GM12878 (cell line): ENCODE measurements at regions not wholly inside any gene's neighbourhood (a gene's known extent, or its start where the extent isn't known, plus 50 kb on each side); places are given as distances from the start of the nearest gene placed in this dataset.

Source experiments
- ATAC-seq: fragments of 200-7000 bp; cut with Tn5 transposase; 3 replicates; pipeline ENCODE4 v1.9.1; 2020; ENCODE audit warnings: mild to moderate bottlenecking, moderate library complexity
- BruUV-seq: library from RNA; stranded (reverse); fragments of 400-500 nt; replicated peaks from 2 replicates; lab custom pipeline; 2021; lab: Mats Ljungman, UMichigan
- CTCF ChIA-PET: fragments of 300-600 bp; sonication (Branson Sonifier 250); formaldehyde crosslinking; extraction: SDS; loops from one replicate; lab custom pipeline; 2021; ENCODE audit warnings: inconsistent platforms; lab: Yijun Ruan, JAX
- POLR2A ChIA-PET: fragments of 350-600 bp; formaldehyde crosslinking; extraction: SDS; loops from one replicate; lab custom pipeline; 2021; ENCODE audit warnings: inconsistent platforms; lab: Charles Lee
- RAD21 ChIA-PET: fragments of 300-600 bp; sonication (Branson Sonifier 250); formaldehyde crosslinking; loops from one replicate; lab custom pipeline; 2023; ENCODE audit warnings: antibody characterized with exemption; ENCODE audit not compliant: unreplicated experiment; lab: Charles Lee
- SMC1A ChIA-PET: fragments of 300-600 bp; sonication (Branson Sonifier 250); formaldehyde crosslinking; loops from one replicate; lab custom pipeline; 2023; ENCODE audit not compliant: unreplicated experiment, uncharacterized antibody; lab: Charles Lee
- DNase-seq: peaks from one replicate; pipeline ENCODE4 v3.0.0-alpha.2; 2011; ENCODE audit warnings: low read depth, low spot score
- FAIRE-seq: peaks from 3 replicates; lab custom pipeline; 2011; peaks lifted over from hg19 to GRCh38; lab: Jason Lieb, UNC
- H2AFZ ChIP-seq: 2 replicates; pipeline ENCODE4 v1.6.0; 2011; ENCODE audit warnings: low read depth, low read length, control low read depth; ENCODE audit not compliant: control insufficient read depth
- H3K27ac ChIP-seq: 2 replicates; pipeline ENCODE4 v1.5.1; 2011; ENCODE audit warnings: control low read depth; ENCODE audit not compliant: control insufficient read depth, insufficient read depth
- H3K27me3 ChIP-seq, 2 experiments: replicated peaks in 1 of 2; 2 replicates each; pipeline versions ENCODE4 v1.6.0 to v1.6.1; 2011; ENCODE audit warnings: low read length in 1 of 2; ENCODE audit not compliant: control insufficient read depth in 2 of 2, insufficient read depth in 2 of 2
- H3K36me3 ChIP-seq, 2 experiments: 2 replicates each; pipeline ENCODE4 v1.5.1; 2011; ENCODE audit warnings: low read length in 1 of 2; ENCODE audit not compliant: control insufficient read depth in 2 of 2, insufficient read depth in 2 of 2
- H3K4me1 ChIP-seq: 2 replicates; pipeline ENCODE4 v1.6.1; 2011; ENCODE audit warnings: mild to moderate bottlenecking, low read length, moderate library complexity, mixed read lengths; ENCODE audit not compliant: control insufficient read depth, insufficient read depth
- H3K4me2 ChIP-seq: 2 replicates; pipeline ENCODE4 v1.6.0; 2011; ENCODE audit warnings: control low read depth; ENCODE audit not compliant: control insufficient read depth, insufficient read depth
- H3K4me3 ChIP-seq: fragments of 200-600 bp; sonication (generic); 2 replicates; pipeline ENCODE4 v1.5.1; 2016
- H3K79me2 ChIP-seq: 2 replicates; pipeline ENCODE4 v1.6.0; 2011; ENCODE audit warnings: low read length; ENCODE audit not compliant: control insufficient read depth, insufficient read depth
- H3K9ac ChIP-seq: 2 replicates; pipeline ENCODE4 v1.8.0; 2011; ENCODE audit warnings: low read length, control low read depth, mixed read lengths; ENCODE audit not compliant: control insufficient read depth, insufficient read depth
- H3K9me3 ChIP-seq: replicated peaks from 3 replicates; pipeline ENCODE4 v1.5.1; 2011; ENCODE audit warnings: mild to moderate bottlenecking, low read length; ENCODE audit not compliant: control insufficient read depth, insufficient read depth
- H4K20me1 ChIP-seq: 2 replicates; pipeline ENCODE4 v1.6.0; 2011; ENCODE audit not compliant: control insufficient read depth, insufficient read depth
- GABPA ChIP-seq: IDR thresholded peaks from 2 replicates; pipeline ENCODE4 v1.6.1; 2014; ENCODE audit warnings: antibody characterized with exemption, low read depth, mild to moderate bottlenecking, inconsistent platforms
- GATAD2B ChIP-seq: fragments of 450-650 bp; conservative IDR thresholded peaks from 2 replicates; pipeline ENCODE4 v1.6.1; 2017; ENCODE audit warnings: low read depth, mild to moderate bottlenecking, moderate library complexity
- MTA2 ChIP-seq: fragments of 450-650 bp; IDR thresholded peaks from 2 replicates; pipeline ENCODE4 v1.6.1; 2016; ENCODE audit warnings: low read depth, mild to moderate bottlenecking, moderate library complexity
- MYC ChIP-seq: IDR thresholded peaks from 2 replicates; pipeline ENCODE4 v1.6.1; 2011; ENCODE audit warnings: mild to moderate bottlenecking, low read length, moderate library complexity, inconsistent platforms; ENCODE audit not compliant: insufficient read depth, insufficient replicate concordance, insufficient read length, severe bottlenecking
- PAX5 ChIP-seq: IDR thresholded peaks from 2 replicates; pipeline ENCODE4 v1.6.1; 2011; ENCODE audit warnings: low read depth, low read length, borderline replicate concordance
- PML ChIP-seq: IDR thresholded peaks from 2 replicates; pipeline ENCODE4 v1.6.1; 2012; ENCODE audit warnings: low read length, inconsistent platforms
- RAD21 ChIP-seq: IDR thresholded peaks from 2 replicates; pipeline ENCODE4 v1.6.1; 2011; ENCODE audit warnings: mild to moderate bottlenecking, low read depth, low read length, moderate library complexity; ENCODE audit not compliant: insufficient read depth
- SUPT20H ChIP-seq: IDR thresholded peaks from 2 replicates; pipeline ENCODE4 v1.6.1; 2011; ENCODE audit warnings: low read depth, mild to moderate bottlenecking, low read length, moderate library complexity, borderline replicate concordance; ENCODE audit not compliant: control insufficient read depth
- ZBTB4 ChIP-seq: fragments of 450-650 bp; formaldehyde crosslinking; IDR thresholded peaks from 2 replicates; pipeline ENCODE4 v1.4.0; 2022; ENCODE audit warnings: mild to moderate bottlenecking, moderate library complexity
- ZZZ3 ChIP-seq: IDR thresholded peaks from 2 replicates; pipeline ENCODE4 v1.6.1; 2011; ENCODE audit warnings: low read depth; ENCODE audit not compliant: control insufficient read depth, insufficient read length
- WGBS: methylation state at CpG from one replicate; pipeline ENCODE4 v1.1.6; 2016; ENCODE audit warnings: low lambda C conversion rate; ENCODE audit not compliant: insufficient replicate concordance, insufficient coverage; ENCODE audit errors: missing lambda C conversion rate; 5-methylcytosine and 5-hydroxymethylcytosine counted together
- in situ Hi-C: fragments of 300-500 bp; cut with MboI; formaldehyde crosslinking; loops from 9 replicates; pipeline ENCODE4 v1.14.3; 2018; ENCODE audit warnings: mixed read lengths
- intact Hi-C: fragments of 100-400 bp; cut with micrococcal nuclease; formaldehyde crosslinking; loops from one replicate; pipeline ENCODE4 v1.14.2; 2022; ENCODE audit not compliant: unreplicated experiment
- TF ChIP-seq, protein P1 (sequence below): IDR thresholded peaks from 2 replicates; pipeline ENCODE4 v1.6.1; 2012; ENCODE audit warnings: improper control_type of control experiment, low read depth, low read length; ENCODE audit not compliant: insufficient replicate concordance
- TF ChIP-seq, protein P2 (sequence below): IDR thresholded peaks from 2 replicates; pipeline ENCODE4 v1.6.1; 2011; ENCODE audit warnings: borderline replicate concordance, low read depth, mild to moderate bottlenecking, moderate library complexity, low read length; ENCODE audit not compliant: insufficient read depth, poor library complexity, severe bottlenecking
- TF ChIP-seq, protein P3 (sequence below): fragments of 450-650 bp; IDR thresholded peaks from 2 replicates; pipeline ENCODE4 v1.6.1; 2017; ENCODE audit warnings: low read depth, mild to moderate bottlenecking, moderate library complexity

DNA sequence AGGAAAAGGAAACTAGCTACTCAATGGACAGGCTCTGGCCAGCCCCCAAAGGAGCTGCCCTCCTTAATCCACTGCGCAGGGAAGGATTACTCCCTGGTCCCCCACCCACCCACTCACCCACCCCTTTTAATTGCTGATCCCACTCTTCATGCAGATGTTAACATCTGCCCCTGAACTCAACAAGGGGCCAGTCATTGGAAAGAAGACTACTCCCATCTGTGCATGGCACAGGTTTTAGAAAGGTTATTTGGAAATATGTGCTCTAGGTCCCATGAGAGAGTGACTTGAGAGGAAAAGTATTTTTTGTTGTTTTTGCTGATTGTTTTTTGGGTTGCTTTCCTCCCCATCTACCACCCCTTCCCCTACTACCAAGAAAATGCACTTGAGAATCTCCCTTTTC lies 94.4 kb upstream of the FGGY start:
- RAD21 ChIA-PET = no interaction called here
- 67% methylated on average over 1 of the region's 1 CpG for WGBS
- CTCF ChIA-PET = no interaction called here
- Histone ChIP-seq H4K20me1 (no peaks in the 10 kb centered on the region), H2AFZ (no peak overlapping the region), H3K4me3 (no peak overlapping the region), H3K27me3 (no peaks in the 10 kb centered on the region), H3K9ac (no peak overlapping the region), H3K79me2 (no peaks in the 10 kb centered on the region), H3K4me2 (no peak overlapping the region), H3K27ac (no peak overlapping the region), H3K4me1 (no peaks in the 10 kb centered on the region), H3K36me3 (no peaks in the 10 kb centered on the region), H3K9me3 (no peaks in the 10 kb centered on the region)
- SMC1A ChIA-PET = no interaction called here
- intact Hi-C loops = no loop called here
- FAIRE-seq (no peak), DNase-seq (no peak), ATAC-seq (no peak)
- BruUV-seq = no TSS peak
- POLR2A ChIA-PET = no interaction called here
- in situ Hi-C loops = no loop called here
- TF ChIP-seq PML (no peak), ZBTB4 (CRISPR knock-in tag) (no peak), MTA2 (no peak), GATAD2B (no peak), ZZZ3 (no peak), GABPA (no peak), RAD21 (no peak), SUPT20H (no peak), PAX5 (no peak), MYC (no peak)
- TF ChIP-seq, protein P1, sequence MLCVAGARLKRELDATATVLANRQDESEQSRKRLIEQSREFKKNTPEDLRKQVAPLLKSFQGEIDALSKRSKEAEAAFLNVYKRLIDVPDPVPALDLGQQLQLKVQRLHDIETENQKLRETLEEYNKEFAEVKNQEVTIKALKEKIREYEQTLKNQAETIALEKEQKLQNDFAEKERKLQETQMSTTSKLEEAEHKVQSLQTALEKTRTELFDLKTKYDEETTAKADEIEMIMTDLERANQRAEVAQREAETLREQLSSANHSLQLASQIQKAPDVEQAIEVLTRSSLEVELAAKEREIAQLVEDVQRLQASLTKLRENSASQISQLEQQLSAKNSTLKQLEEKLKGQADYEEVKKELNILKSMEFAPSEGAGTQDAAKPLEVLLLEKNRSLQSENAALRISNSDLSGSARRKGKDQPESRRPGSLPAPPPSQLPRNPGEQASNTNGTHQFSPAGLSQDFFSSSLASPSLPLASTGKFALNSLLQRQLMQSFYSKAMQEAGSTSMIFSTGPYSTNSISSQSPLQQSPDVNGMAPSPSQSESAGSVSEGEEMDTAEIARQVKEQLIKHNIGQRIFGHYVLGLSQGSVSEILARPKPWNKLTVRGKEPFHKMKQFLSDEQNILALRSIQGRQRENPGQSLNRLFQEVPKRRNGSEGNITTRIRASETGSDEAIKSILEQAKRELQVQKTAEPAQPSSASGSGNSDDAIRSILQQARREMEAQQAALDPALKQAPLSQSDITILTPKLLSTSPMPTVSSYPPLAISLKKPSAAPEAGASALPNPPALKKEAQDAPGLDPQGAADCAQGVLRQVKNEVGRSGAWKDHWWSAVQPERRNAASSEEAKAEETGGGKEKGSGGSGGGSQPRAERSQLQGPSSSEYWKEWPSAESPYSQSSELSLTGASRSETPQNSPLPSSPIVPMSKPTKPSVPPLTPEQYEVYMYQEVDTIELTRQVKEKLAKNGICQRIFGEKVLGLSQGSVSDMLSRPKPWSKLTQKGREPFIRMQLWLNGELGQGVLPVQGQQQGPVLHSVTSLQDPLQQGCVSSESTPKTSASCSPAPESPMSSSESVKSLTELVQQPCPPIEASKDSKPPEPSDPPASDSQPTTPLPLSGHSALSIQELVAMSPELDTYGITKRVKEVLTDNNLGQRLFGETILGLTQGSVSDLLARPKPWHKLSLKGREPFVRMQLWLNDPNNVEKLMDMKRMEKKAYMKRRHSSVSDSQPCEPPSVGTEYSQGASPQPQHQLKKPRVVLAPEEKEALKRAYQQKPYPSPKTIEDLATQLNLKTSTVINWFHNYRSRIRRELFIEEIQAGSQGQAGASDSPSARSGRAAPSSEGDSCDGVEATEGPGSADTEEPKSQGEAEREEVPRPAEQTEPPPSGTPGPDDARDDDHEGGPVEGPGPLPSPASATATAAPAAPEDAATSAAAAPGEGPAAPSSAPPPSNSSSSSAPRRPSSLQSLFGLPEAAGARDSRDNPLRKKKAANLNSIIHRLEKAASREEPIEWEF = no peak
- TF ChIP-seq, protein P2, sequence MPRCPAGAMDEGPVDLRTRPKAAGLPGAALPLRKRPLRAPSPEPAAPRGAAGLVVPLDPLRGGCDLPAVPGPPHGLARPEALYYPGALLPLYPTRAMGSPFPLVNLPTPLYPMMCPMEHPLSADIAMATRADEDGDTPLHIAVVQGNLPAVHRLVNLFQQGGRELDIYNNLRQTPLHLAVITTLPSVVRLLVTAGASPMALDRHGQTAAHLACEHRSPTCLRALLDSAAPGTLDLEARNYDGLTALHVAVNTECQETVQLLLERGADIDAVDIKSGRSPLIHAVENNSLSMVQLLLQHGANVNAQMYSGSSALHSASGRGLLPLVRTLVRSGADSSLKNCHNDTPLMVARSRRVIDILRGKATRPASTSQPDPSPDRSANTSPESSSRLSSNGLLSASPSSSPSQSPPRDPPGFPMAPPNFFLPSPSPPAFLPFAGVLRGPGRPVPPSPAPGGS = no peak
- TF ChIP-seq, protein P3, sequence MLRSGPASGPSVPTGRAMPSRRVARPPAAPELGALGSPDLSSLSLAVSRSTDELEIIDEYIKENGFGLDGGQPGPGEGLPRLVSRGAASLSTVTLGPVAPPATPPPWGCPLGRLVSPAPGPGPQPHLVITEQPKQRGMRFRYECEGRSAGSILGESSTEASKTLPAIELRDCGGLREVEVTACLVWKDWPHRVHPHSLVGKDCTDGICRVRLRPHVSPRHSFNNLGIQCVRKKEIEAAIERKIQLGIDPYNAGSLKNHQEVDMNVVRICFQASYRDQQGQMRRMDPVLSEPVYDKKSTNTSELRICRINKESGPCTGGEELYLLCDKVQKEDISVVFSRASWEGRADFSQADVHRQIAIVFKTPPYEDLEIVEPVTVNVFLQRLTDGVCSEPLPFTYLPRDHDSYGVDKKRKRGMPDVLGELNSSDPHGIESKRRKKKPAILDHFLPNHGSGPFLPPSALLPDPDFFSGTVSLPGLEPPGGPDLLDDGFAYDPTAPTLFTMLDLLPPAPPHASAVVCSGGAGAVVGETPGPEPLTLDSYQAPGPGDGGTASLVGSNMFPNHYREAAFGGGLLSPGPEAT = no peak
